IMR-90 (cell line): ENCODE measurements at regions not wholly inside any gene's neighbourhood (a gene's known extent, or its start where the extent isn't known, plus 50 kb on each side); places are given as distances from the start of the nearest gene placed in this dataset.

Source experiments
- ATAC-seq: fragments of 200-7000 bp; cut with Tn5 transposase; 2 replicates; pipeline ENCODE4 v1.9.1; 2020; ENCODE audit warnings: low read depth, mild to moderate bottlenecking, moderate library complexity
- BruUV-seq: library from RNA; stranded (reverse); fragments of 400-500 nt; replicated peaks from 2 replicates; lab custom pipeline; 2021; lab: Mats Ljungman, UMichigan
- CTCF ChIA-PET: fragments of 300-600 bp; formaldehyde crosslinking; extraction: SDS; loops from one replicate; lab custom pipeline; 2021; ENCODE audit warnings: antibody characterized with exemption; lab: Yijun Ruan, JAX
- POLR2A ChIA-PET: fragments of 300-600 bp; sonication (Branson Sonifier 250); formaldehyde crosslinking; loops from one replicate; lab custom pipeline; 2022; ENCODE audit warnings: antibody characterized with exemption; ENCODE audit not compliant: unreplicated experiment; lab: Charles Lee
- DNase-seq: peaks from one replicate; pipeline ENCODE4 v3.0.0; 2013
- H2AFZ ChIP-seq: replicated peaks from 2 replicates; pipeline ENCODE3; 2013; ENCODE audit warnings: low read length, mild to moderate bottlenecking; ENCODE audit not compliant: poor library complexity
- H2AK5ac ChIP-seq: 2 replicates; pipeline ENCODE4 v1.6.1; 2013; ENCODE audit warnings: low read depth, low read length, inconsistent platforms
- H2AK9ac ChIP-seq: replicated peaks from 2 replicates; pipeline ENCODE3; 2013; ENCODE audit warnings: mild to moderate bottlenecking, low read depth, low read length, moderate library complexity; ENCODE audit not compliant: poor library complexity
- H2BK120ac ChIP-seq: 2 replicates; pipeline ENCODE4 v1.6.1; 2013; ENCODE audit warnings: low read depth, low read length, inconsistent platforms
- H2BK15ac ChIP-seq: 3 replicates; pipeline ENCODE4 v1.6.1; 2013; ENCODE audit warnings: low read depth, low read length, inconsistent platforms
- H2BK20ac ChIP-seq: 2 replicates; pipeline ENCODE4 v1.6.1; 2013; ENCODE audit warnings: low read depth, mild to moderate bottlenecking, inconsistent platforms, low read length, moderate library complexity
- H2BK5ac ChIP-seq: 2 replicates; pipeline ENCODE4 v1.6.1; 2013; ENCODE audit warnings: mild to moderate bottlenecking, low read depth, low read length, inconsistent platforms; ENCODE audit not compliant: poor library complexity, severe bottlenecking
- H3K14ac ChIP-seq: replicated peaks from 2 replicates; pipeline ENCODE4 v1.6.1; 2013; ENCODE audit warnings: low read depth, low read length, inconsistent platforms
- H3K18ac ChIP-seq: 2 replicates; pipeline ENCODE4 v1.6.1; 2013; ENCODE audit warnings: low read depth, low read length, control low read depth
- H3K23ac ChIP-seq: 2 replicates; pipeline ENCODE4 v1.6.1; 2013; ENCODE audit warnings: low read depth, low read length, inconsistent platforms
- H3K27ac ChIP-seq: 2 replicates; pipeline ENCODE4 v1.5.1; 2013; ENCODE audit warnings: mild to moderate bottlenecking, control low read depth, low read length; ENCODE audit not compliant: insufficient read depth
- H3K27me3 ChIP-seq: 2 replicates; pipeline ENCODE4 v1.6.1; 2013; ENCODE audit warnings: low read length; ENCODE audit not compliant: control insufficient read depth, insufficient read depth
- H3K36me3 ChIP-seq: 2 replicates; pipeline ENCODE4 v1.6.1; 2013; ENCODE audit warnings: low read length, mixed read lengths; ENCODE audit not compliant: control insufficient read depth, insufficient read depth
- H3K4ac ChIP-seq: 2 replicates; pipeline ENCODE4 v1.6.1; 2013; ENCODE audit warnings: low read depth, low read length, inconsistent platforms
- H3K4me1 ChIP-seq: 2 replicates; pipeline ENCODE4 v1.6.1; 2013; ENCODE audit warnings: low read length, mixed read lengths; ENCODE audit not compliant: control insufficient read depth, insufficient read depth
- H3K4me2 ChIP-seq: 2 replicates; pipeline ENCODE4 v1.6.1; 2013; ENCODE audit warnings: low read depth, mild to moderate bottlenecking, control low read depth, low read length, moderate library complexity
- H3K4me3 ChIP-seq: 2 replicates; pipeline ENCODE4 v1.5.1; 2013; ENCODE audit warnings: low read depth, mild to moderate bottlenecking, control low read depth, low read length, moderate library complexity; ENCODE audit not compliant: insufficient read depth
- H3K56ac ChIP-seq: 2 replicates; pipeline ENCODE4 v1.6.1; 2013; ENCODE audit warnings: low read length, inconsistent platforms; ENCODE audit not compliant: insufficient read depth; ENCODE audit errors: extremely low read depth
- H3K79me1 ChIP-seq, 2 experiments: 2 replicates each; pipeline ENCODE4 v1.6.1; 2013; ENCODE audit warnings: low read length in 2 of 2, inconsistent platforms in 1 of 2, low read depth in 1 of 2
- H3K9ac ChIP-seq: 2 replicates; pipeline ENCODE4 v1.6.1; 2013; ENCODE audit warnings: low read depth, low read length, control low read depth
- H3K9me1 ChIP-seq: 2 replicates; pipeline ENCODE4 v1.6.1; 2013; ENCODE audit warnings: low read length, inconsistent platforms; ENCODE audit not compliant: insufficient read depth
- H3K9me3 ChIP-seq: 2 replicates; pipeline ENCODE4 v1.6.1; 2013; ENCODE audit warnings: low read length; ENCODE audit not compliant: control insufficient read depth, insufficient read depth
- H4K20me1 ChIP-seq: 2 replicates; pipeline ENCODE4 v1.6.1; 2013; ENCODE audit warnings: low read length, inconsistent platforms; ENCODE audit not compliant: insufficient read depth
- H4K5ac ChIP-seq: 2 replicates; pipeline ENCODE4 v1.6.1; 2013; ENCODE audit warnings: mild to moderate bottlenecking, low read depth, low read length, control low read depth
- H4K8ac ChIP-seq, 2 experiments: 2 replicates each; pipeline ENCODE4 v1.6.1; 2013; ENCODE audit warnings: low read depth in 2 of 2, low read length in 2 of 2, control low read depth in 1 of 2, inconsistent platforms in 1 of 2
- H4K91ac ChIP-seq: 2 replicates; pipeline ENCODE4 v1.6.1; 2013; ENCODE audit warnings: low read depth, low read length, inconsistent platforms; ENCODE audit not compliant: insufficient read depth
- BHLHE40 ChIP-seq: fragments of 150-350 bp; IDR thresholded peaks from 2 replicates; pipeline ENCODE4 v1.6.1; 2016; ENCODE audit warnings: mild to moderate bottlenecking, low read depth, low read length
- CHD1 ChIP-seq: IDR thresholded peaks from 2 replicates; pipeline ENCODE4 v1.6.1; 2012; ENCODE audit warnings: low read depth, low read length, improper control_type of control experiment
- CTCF ChIP-seq: conservative IDR thresholded peaks from 2 replicates; pipeline ENCODE4 v1.5.1; 2012; ENCODE audit warnings: mild to moderate bottlenecking, low read depth, low read length, improper control_type of control experiment
- ELK1 ChIP-seq: fragments of 150-350 bp; IDR thresholded peaks from 2 replicates; pipeline ENCODE4 v1.6.1; 2016; ENCODE audit warnings: low read depth, mild to moderate bottlenecking, low read length, moderate library complexity, borderline replicate concordance
- FOS ChIP-seq: fragments of 150-350 bp; IDR thresholded peaks from 2 replicates; pipeline ENCODE4 v1.6.1; 2016; ENCODE audit warnings: low read depth, low read length
- MAFK ChIP-seq: IDR thresholded peaks from 2 replicates; pipeline ENCODE4 v1.6.1; 2012; ENCODE audit warnings: low read depth, low read length, improper control_type of control experiment
- MXI1 ChIP-seq: IDR thresholded peaks from 2 replicates; pipeline ENCODE4 v1.6.1; 2012; ENCODE audit warnings: low read depth, mild to moderate bottlenecking, low read length, moderate library complexity, borderline replicate concordance
- NFE2L2 ChIP-seq: fragments of 150-350 bp; IDR thresholded peaks from 2 replicates; pipeline ENCODE4 v1.6.1; 2016; ENCODE audit warnings: low read depth, mild to moderate bottlenecking, low read length
- POLR2A ChIP-seq: IDR thresholded peaks from 2 replicates; pipeline ENCODE4 v1.6.1; 2012; ENCODE audit warnings: mild to moderate bottlenecking, low read depth, low read length
- RAD21 ChIP-seq: IDR thresholded peaks from 2 replicates; pipeline ENCODE4 v1.6.1; 2012; ENCODE audit warnings: low read length, improper control_type of control experiment
- RCOR1 ChIP-seq: IDR thresholded peaks from 2 replicates; pipeline ENCODE4 v1.6.1; 2012; ENCODE audit warnings: mild to moderate bottlenecking, low read length, improper control_type of control experiment; ENCODE audit not compliant: insufficient replicate concordance
- RFX5 ChIP-seq: IDR thresholded peaks from 2 replicates; pipeline ENCODE4 v1.8.0; 2012; ENCODE audit warnings: low read depth, mild to moderate bottlenecking, low read length, moderate library complexity
- SMC3 ChIP-seq: fragments of 150-350 bp; IDR thresholded peaks from 2 replicates; pipeline ENCODE4 v1.6.1; 2016; ENCODE audit warnings: low read depth, mild to moderate bottlenecking, antibody characterized with exemption, low read length, moderate library complexity
- WGBS, 2 experiments: methylation state at CpG; one replicate each; pipeline versions ENCODE4 v1.1.5 to v1.1.7; 2013; ENCODE audit warnings: missing lambda C conversion rate in 2 of 2; ENCODE audit not compliant: insufficient read length in 1 of 2; ENCODE audit errors: extremely low coverage in 2 of 2; 5-methylcytosine and 5-hydroxymethylcytosine counted together
- dilution Hi-C: fragments of 300-500 bp; cut with HindIII; formaldehyde crosslinking; loops from one replicate; pipeline ENCODE4 v1.14.3; 2018; ENCODE audit warnings: low sequenced_read_pairs; ENCODE audit not compliant: unreplicated experiment
- in situ Hi-C: fragments of 300-500 bp; cut with MboI; formaldehyde crosslinking; loops from 3 replicates; pipeline ENCODE4 v1.14.3; 2019; ENCODE audit warnings: low sequenced_read_pairs, inconsistent platforms, mixed read lengths
- intact Hi-C: fragments of 100-400 bp; cut with micrococcal nuclease; formaldehyde crosslinking; loops from 2 replicates; pipeline ENCODE4 v1.10.0; 2022

- Histone ChIP-seq H3K56ac (no peak overlapping the region), H3K4me2 (no peak overlapping the region), H3K27ac (no peak overlapping the region), H3K9me1 (no peaks in the 10 kb centered on the region), H4K20me1 (no peaks in the 10 kb centered on the region), H3K18ac (no peak overlapping the region), H2AK9ac (no peak overlapping the region), H2BK20ac (no peak overlapping the region), H2BK5ac (no peak overlapping the region), H4K8ac (no peak overlapping the region), H3K36me3 (no peaks in the 10 kb centered on the region), H4K91ac (no peak overlapping the region), H3K23ac (no peak overlapping the region), H2AFZ (no peak overlapping the region), H4K5ac (no peak overlapping the region), H3K14ac (no peak overlapping the region), H3K4me3 (no peak overlapping the region), H3K9ac (no peak overlapping the region), H3K27me3 (no peaks in the 10 kb centered on the region), H2AK5ac (no peak overlapping the region), H2BK120ac (no peak overlapping the region), H3K79me1 (no peaks in the 10 kb centered on the region), H3K4ac (no peak overlapping the region), H3K4me1 (no peaks in the 10 kb centered on the region), H3K9me3 (peaks cover 6% of the 10 kb centered on the region; the same call in 1 of the 2 replicates), H2BK15ac (no peak overlapping the region)
- no CpG with 5 or more reads among the region's 3 CpGs for WGBS, 2 experiments
- DNase-seq: peak; percentile 38
- dilution Hi-C loops: no loop called here
- TF ChIP-seq RFX5 (no peak), FOS (no peak), ELK1 (no peak), MAFK (no peak), RCOR1 (no peak), CHD1 (no peak), SMC3 (peak; percentile 53), POLR2A (no peak), RAD21 (peak; percentile 55), NFE2L2 (no peak), MXI1 (no peak), CTCF (peak; percentile 65), BHLHE40 (no peak)
- ATAC-seq: no peak; the same call in 1 of the 2 replicates
- in situ Hi-C loops: loop anchor here (25.0 kb wide), 3 partner anchors 95 to 1780 kb away; no protein-coding TSS in a partner anchor
- ChIA-PET CTCF (interaction anchor here (0.6 to 0.8 kb wide), 2 partner anchors 29 to 1817 kb away, joined by 3 to 5 read pairs; no protein-coding TSS in a partner anchor), POLR2A (no interaction called here)
- BruUV-seq: no TSS peak
- intact Hi-C loops: loop anchor here (2.0 kb wide), 2 partner anchors 1559 to 1793 kb away; partner anchors contain the start of gene NCAM2
Measured at GRCh38 chr21:22791986-22792560, 1793.9 kb downstream of the NCAM2 start.
